DMS153 (cell line): ENCODE measurements at regions not wholly inside any gene's neighbourhood (a gene's known extent, or its start where the extent isn't known, plus 50 kb on each side); places are given as distances from the start of the nearest gene placed in this dataset.

Experiments
- DNase-seq: peaks from one replicate; lab custom pipeline; 2025; lab: John Stamatoyannopoulos, UW

- DNase-seq, result no peak
These were observed 348.8 kb upstream of the SPTLC3 start for GRCh38 chr20:12659942-12660341.

GRCh38 chr20:12660918-12661317, 347.9 kb upstream of the SPTLC3 start:
- DNase-seq, result no peak

- no peak for DNase-seq
These were observed 338.5 kb upstream of the SPTLC3 start for GRCh38 chr20:12670301-12670700.

GRCh38 chr20:12673352-12673751, 335.4 kb upstream of the SPTLC3 start:
- DNase-seq, result no peak

- DNase-seq, result no peak
These were observed 330.8 kb upstream of the SPTLC3 start for GRCh38 chr20:12677925-12678324.

GRCh38 chr20:12679447-12679846, 329.3 kb upstream of the SPTLC3 start:
- DNase-seq, result no peak

- no peak for DNase-seq
These were observed 326.2 kb upstream of the SPTLC3 start for GRCh38 chr20:12682613-12683012.

GRCh38 chr20:12687476-12687875, 321.3 kb upstream of the SPTLC3 start:
- no peak for DNase-seq

GRCh38 chr20:12695937-12696336, 312.8 kb upstream of the SPTLC3 start:
- no peak for DNase-seq

- DNase-seq, result no peak
These were observed 310.0 kb upstream of the SPTLC3 start for GRCh38 chr20:12698817-12699216.

GRCh38 chr20:12699374-12700228, 309.2 kb upstream of the SPTLC3 start:
- DNase-seq, result peak; percentile 78

GRCh38 chr20:12700701-12701100, 308.1 kb upstream of the SPTLC3 start:
- DNase-seq, result no peak

GRCh38 chr20:12702312-12702711, 306.5 kb upstream of the SPTLC3 start:
- DNase-seq, result no peak

- DNase-seq, result no peak
These were observed 293.4 kb upstream of the SPTLC3 start for GRCh38 chr20:12715371-12715770.

- DNase-seq, result no peak
These were observed 292.6 kb upstream of the SPTLC3 start for GRCh38 chr20:12715991-12716680.

GRCh38 chr20:12717061-12717460, 291.7 kb upstream of the SPTLC3 start:
- no peak for DNase-seq

- no peak for DNase-seq
These were observed 290.2 kb upstream of the SPTLC3 start for GRCh38 chr20:12718619-12719018.

- DNase-seq, result no peak
These were observed 287.1 kb upstream of the SPTLC3 start for GRCh38 chr20:12721636-12722035.

- DNase-seq, result no peak
These were observed 286.7 kb upstream of the SPTLC3 start for GRCh38 chr20:12722091-12722490.

GRCh38 chr20:12723811-12724210, 285.0 kb upstream of the SPTLC3 start:
- DNase-seq, result no peak

- no peak for DNase-seq
These were observed 280.0 kb upstream of the SPTLC3 start for GRCh38 chr20:12728782-12729181.

GRCh38 chr20:12729326-12729725, 279.4 kb upstream of the SPTLC3 start:
- no peak for DNase-seq

GRCh38 chr20:12733811-12734210, 275.0 kb upstream of the SPTLC3 start:
- DNase-seq, result no peak
